ENCODE measurements at regions not wholly inside any gene's neighbourhood (a gene's known extent, or its start where the extent isn't known, plus 50 kb on each side); places are given as distances from the start of the nearest gene placed in this dataset.

DNA sequence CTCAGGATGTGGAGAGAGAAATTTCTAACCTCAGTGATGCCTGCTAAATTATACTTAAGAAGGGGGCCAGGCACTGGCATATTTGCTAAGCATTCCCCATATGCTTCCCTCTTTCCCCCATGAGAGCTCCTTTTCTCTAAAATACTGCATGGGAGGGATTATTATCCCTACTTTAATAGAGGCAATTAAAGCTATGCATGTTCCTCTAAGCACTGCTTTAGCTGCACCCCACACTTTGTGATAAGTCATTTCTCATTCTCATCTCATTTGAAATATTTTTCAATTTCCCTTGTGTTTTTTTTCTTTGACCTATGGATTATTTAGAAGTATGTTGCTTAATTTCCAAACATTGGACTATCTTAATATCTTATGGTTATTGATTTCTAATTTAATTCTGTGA lies 72.1 kb upstream of the CIBAR2 start:
- no peak overlapping the region for H3K4me3 Mint-ChIP-seq
- H3K27me3 ChIP-seq (ENCODE audit: insufficient read depth, low read length) = no peaks in the 10 kb centered on the region

More for the DNA sequence above, 72.1 kb upstream of the CIBAR2 start:
- H2BK15ac ChIP-seq (ENCODE audit: low read depth, low read length) = no peak overlapping the region
- H4K91ac ChIP-seq (ENCODE audit: insufficient read length, low read depth, low read length) = no peak overlapping the region
- no peak overlapping the region for H3T11ph ChIP-seq (ENCODE audit: low read length)
- H3K79me2 ChIP-seq (ENCODE audit: insufficient read depth, low read length) = no peaks in the 10 kb centered on the region; the same call in 1 of the 2 replicates
- no peak overlapping the region for H3K23ac ChIP-seq (ENCODE audit: insufficient read length, low read depth, low read length)
- H3K79me1 ChIP-seq (ENCODE audit: insufficient read depth, low read depth, low read length, poor library complexity, severe bottlenecking) = no peaks in the 10 kb centered on the region
- H4K5ac ChIP-seq (ENCODE audit: insufficient read length, low read depth, low read length) = no peak overlapping the region
- Mint-ChIP-seq H3K9me3 (peaks cover 16 to 17% of the 10 kb centered on the region in 2 experiments), H3K27me3 (ENCODE audit: low read depth) (no peaks in the 10 kb centered on the region; the same call in none of the 2 replicates), H3K27ac (no peak overlapping the region), H3K36me3 (ENCODE audit: insufficient read depth in 1 of 3, low read depth in 3 of 3) (peaks cover 26 to 32% (median 30%) of the 10 kb centered on the region in 3 experiments), H3K4me1 (peaks cover 5 to 7% of the 10 kb centered on the region in 2 experiments; a peak in 2 of 4 replicates)
- no peak overlapping the region for H2AFZ ChIP-seq (ENCODE audit: low read length)
- H3K18ac ChIP-seq (ENCODE audit: insufficient read length, low read depth, low read length) = no peak overlapping the region
- no peaks in the 10 kb centered on the region for H3K23me2 ChIP-seq (ENCODE audit: insufficient read length, low read depth, low read length, poor library complexity, severe bottlenecking)
- no peak overlapping the region for H2AK5ac ChIP-seq (ENCODE audit: insufficient read length, low read length)
- TF ChIP-seq, protein P1, sequence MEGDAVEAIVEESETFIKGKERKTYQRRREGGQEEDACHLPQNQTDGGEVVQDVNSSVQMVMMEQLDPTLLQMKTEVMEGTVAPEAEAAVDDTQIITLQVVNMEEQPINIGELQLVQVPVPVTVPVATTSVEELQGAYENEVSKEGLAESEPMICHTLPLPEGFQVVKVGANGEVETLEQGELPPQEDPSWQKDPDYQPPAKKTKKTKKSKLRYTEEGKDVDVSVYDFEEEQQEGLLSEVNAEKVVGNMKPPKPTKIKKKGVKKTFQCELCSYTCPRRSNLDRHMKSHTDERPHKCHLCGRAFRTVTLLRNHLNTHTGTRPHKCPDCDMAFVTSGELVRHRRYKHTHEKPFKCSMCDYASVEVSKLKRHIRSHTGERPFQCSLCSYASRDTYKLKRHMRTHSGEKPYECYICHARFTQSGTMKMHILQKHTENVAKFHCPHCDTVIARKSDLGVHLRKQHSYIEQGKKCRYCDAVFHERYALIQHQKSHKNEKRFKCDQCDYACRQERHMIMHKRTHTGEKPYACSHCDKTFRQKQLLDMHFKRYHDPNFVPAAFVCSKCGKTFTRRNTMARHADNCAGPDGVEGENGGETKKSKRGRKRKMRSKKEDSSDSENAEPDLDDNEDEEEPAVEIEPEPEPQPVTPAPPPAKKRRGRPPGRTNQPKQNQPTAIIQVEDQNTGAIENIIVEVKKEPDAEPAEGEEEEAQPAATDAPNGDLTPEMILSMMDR (conservative IDR thresholded peaks at IDR 0.05) = no peak
- H2BK20ac ChIP-seq (ENCODE audit: low read depth, low read length, poor library complexity, severe bottlenecking) = no peak overlapping the region
- no peaks in the 10 kb centered on the region for H3K9me3 ChIP-seq (ENCODE audit: control insufficient read depth, low read depth, low read length)
- no peaks in the 10 kb centered on the region for H3K4me1 ChIP-seq (ENCODE audit: insufficient read depth, low read length)
- H3K14ac ChIP-seq (ENCODE audit: insufficient read depth, low read length) = no peak overlapping the region
- H4K8ac ChIP-seq (replicated peaks; ENCODE audit: insufficient read length, low read depth, low read length) = no peak overlapping the region
- no peak overlapping the region for H3K56ac ChIP-seq (ENCODE audit: insufficient read length, low read depth, low read length)
- H3K4me2 ChIP-seq (ENCODE audit: insufficient read depth, insufficient read length, low read length) = no peak overlapping the region
- no peak overlapping the region for H2BK120ac ChIP-seq (ENCODE audit: low read depth, low read length, poor library complexity, severe bottlenecking)
- no peak for DNase-seq
- H3K9ac ChIP-seq (ENCODE audit: extremely low read depth, insufficient read length, low read length) = no peak overlapping the region
- no peak overlapping the region for H2BK12ac ChIP-seq (ENCODE audit: insufficient read length, low read depth, low read length)
- no peak overlapping the region for H3K27ac ChIP-seq (ENCODE audit: insufficient read length, low read depth, low read length)
- no peaks in the 10 kb centered on the region for H4K20me1 ChIP-seq (ENCODE audit: control insufficient read depth, insufficient read depth, insufficient read length)
- H2BK5ac ChIP-seq (ENCODE audit: insufficient read length, low read length) = no peak overlapping the region
- H3K4ac ChIP-seq (ENCODE audit: low read depth, low read length) = no peak overlapping the region

Measured in H9 (cell line).